Body of pancreas (tissue), 4 donors: ENCODE measurements at regions not wholly inside any gene's neighbourhood (a gene's known extent, or its start where the extent isn't known, plus 50 kb on each side); places are given as distances from the start of the nearest gene placed in this dataset.

Source experiments
- CTCF ChIP-seq, 7 experiments: fragments of 450-650 bp in 4 of 7; fragments of 200-600 bp in 3 of 7; sonication (generic) in 3 of 7; IDR thresholded peaks; one replicate each; pipeline ENCODE4 v1.5.1; 2016 to 2019; ENCODE audit warnings: antibody characterized with exemption in 7 of 7
- POLR2A ChIP-seq, 3 donors: fragments of 450-650 bp; IDR thresholded peaks; one replicate each; pipeline ENCODE4 v1.6.1; 2016; ENCODE audit warnings: antibody characterized with exemption in 3 of 3, mild to moderate bottlenecking in 2 of 3

- TF ChIP-seq CTCF (IDR thresholded peaks at IDR 0.05): no peak
- TF ChIP-seq POLR2A (IDR thresholded peaks at IDR 0.05): no peak
These were observed 55.7 kb upstream of the BMP5 start for GRCh38 chr6:55931101-55931500.
